HG03039 (cell line): ENCODE measurements at regions not wholly inside any gene's neighbourhood (a gene's known extent, or its start where the extent isn't known, plus 50 kb on each side); places are given as distances from the start of the nearest gene placed in this dataset.

Experiments used
- ATAC-seq: cut with Tn5 transposase; IDR thresholded peaks from one replicate; pipeline ENCODE4 v1.9.1; 2021; ENCODE audit warnings: mild to moderate bottlenecking, moderate library complexity; ENCODE audit not compliant: unreplicated experiment

DNA sequence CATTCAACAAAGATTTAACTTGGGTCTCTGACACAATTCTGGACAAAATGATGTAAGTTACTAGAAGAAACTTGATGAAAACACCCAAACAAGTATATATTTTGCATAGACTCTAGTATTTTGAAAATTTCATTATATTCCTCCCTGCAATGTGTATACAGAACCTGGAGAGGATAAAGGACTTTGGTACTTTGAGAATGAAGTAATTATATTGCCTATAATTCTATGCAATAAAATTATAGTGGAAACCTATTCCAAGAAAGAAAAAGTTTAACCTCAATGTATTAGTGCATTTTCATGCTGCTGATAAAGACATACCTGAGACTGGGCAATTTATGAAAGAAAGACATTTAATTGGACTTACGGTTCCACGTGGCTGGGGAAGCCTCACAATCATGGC is 1146.1 kb downstream of the KCNT2 start:
- ATAC-seq: no peak

DNA sequence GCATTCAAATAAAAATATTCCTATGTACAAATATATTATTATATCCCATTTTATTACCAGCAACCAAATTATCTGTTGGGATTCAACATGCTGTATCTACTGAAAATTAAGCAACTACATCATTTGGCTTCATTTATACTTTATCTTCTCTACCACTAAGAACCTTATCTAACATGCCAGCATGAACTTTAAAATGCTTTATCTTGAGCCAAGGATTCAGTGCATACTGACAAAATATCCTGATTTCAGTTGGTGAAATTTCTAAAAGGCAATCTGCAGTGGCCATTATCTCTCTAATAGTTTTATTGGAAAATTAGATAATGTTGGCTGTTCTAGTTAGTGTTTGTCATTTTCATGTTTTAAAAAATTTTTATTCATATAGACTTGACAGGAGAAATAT is 1149.9 kb downstream of the KCNT2 start:
- no peak for ATAC-seq

DNA sequence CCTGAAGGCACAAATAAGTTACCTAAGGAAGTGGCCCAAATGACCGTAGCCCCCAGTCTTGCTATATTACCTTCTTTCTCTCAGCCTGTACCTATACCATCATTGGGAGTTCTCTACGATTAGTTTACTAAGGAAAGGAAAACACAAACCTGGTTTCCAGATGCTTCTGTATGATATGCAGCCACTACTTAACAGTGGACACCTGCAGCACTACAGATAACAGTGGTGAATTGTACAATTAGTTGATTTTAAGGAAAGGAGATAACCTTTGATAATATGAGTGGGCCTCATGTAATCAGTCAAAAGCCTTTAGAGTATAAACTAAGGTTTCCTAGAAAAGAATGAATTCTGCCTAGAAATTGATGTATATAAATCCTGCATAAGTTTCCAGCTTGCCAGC is 1157.4 kb downstream of the KCNT2 start:
- ATAC-seq: no peak

DNA sequence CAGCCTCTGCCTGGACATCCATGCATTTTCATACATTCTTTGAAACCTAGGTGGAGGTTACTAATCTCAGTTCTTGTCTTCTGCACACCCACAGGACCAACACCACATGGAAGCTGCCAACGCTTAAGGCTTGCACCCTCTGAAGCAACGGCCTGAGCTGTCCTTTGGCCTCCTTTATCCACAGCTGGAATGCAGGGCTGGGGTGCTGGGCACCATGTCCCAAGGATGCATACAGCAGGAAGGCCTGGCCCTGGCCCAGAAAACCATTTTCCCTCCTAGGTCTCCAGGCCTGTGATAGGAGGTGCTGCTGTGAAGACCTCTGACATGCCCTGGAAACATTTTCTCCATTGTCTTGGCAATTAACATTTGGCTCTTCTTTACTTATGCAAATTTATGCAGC is 1168.6 kb downstream of the KCNT2 start:
- ATAC-seq: no peak

DNA sequence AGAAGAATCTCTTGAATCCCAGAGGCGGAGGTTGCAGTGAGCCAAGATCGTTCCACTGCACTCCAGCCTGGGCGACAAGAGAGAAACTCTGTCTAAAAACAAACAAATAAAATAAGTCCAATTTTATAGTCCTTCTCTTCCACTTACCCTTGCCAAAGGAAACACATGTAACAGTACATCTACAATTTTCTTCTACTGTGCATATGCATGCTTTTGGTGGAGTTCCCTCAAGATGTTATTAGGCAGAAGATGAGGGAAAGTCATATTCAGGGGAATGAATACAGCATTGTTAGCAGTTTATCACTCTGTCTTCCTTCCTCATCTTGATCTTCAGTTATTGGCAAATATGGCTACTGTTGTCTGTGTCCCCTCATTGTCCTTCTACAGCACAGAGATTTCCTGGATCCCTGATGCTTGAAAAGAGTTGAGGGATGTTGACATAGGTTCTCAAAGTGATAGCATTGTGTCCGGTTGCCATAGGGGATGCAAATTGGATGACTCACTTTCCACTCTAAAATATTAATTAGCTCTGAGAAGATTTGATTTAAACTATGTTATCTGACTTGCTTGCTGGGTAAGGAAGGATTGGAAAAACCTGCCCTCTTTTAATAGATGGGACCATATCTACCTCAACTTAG is 1173.6 kb downstream of the KCNT2 start:
- ATAC-seq: no peak

DNA sequence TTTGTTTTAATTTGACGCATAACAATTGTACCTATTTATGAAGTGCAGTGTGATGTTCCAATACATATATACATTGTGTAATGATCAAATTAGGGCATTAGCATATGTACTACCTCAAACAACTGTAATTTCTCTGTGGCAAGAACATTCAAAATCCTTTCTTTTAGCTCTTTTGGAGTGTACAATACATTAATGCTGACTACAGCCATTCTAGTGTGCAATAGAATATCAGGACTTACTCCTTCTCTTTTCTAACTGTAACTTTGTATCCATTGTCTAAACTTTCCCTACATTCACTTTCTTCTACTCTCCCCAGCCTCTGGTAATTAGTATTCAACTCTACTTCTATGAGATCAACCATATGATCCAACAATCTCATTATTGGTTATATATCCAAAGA is 1177.4 kb downstream of the KCNT2 start:
- ATAC-seq: no peak

DNA sequence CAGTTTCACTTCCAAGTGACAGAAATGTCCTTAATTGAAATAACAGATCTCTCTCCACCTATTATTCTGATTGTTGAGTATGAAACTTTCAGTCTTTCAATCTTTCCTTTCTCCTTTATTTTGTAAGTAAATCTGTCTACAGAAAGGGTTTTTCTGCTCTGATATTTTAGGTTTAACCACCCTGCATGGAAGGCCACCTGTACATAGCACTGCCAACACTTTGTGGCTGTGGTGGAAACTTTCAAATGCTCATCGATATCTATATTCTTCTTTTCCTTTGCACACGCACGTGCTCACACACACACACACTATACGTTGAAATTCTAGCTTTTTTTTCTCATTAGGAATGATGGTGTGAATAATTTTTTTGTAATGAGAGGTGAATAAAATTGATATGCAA is 1179.3 kb downstream of the KCNT2 start:
- ATAC-seq: no peak

DNA sequence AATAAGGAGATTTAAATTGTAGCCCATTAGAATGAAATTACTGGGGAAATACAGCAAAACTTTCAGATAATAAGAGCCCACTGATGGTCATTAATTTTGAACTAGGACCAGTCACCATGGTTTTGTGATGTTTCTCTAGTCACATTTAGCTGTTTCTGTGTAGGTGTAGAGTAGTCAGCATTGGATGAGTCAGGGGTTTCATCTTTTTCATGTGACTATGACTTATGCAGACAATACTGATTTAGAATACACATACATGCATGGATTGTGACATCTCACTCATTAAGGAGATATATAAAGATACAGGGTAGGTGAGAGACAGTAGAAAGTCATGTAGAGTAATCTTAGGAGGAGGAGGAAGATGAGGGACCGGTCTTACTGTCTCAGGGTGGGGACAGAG is 1192.7 kb downstream of the KCNT2 start:
- no peak for ATAC-seq

DNA sequence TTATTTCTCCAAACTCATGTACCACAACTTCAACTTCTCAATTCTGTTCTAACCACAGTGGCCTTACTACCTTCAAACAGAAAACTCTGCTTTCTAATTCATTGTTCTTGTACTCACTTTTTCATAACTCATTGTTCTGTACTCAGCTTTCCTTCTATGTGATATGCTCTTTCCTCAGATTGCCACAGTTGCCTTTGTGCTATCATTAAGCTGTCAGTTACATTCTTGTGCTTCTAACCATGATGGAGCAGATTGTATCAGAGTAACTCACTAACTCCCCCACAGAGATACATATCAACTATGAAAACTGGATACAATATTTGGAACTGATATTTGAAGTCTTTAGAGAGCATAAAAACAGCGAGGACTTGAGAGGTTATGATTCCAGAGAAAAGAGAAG is 1213.7 kb downstream of the KCNT2 start:
- no peak for ATAC-seq

DNA sequence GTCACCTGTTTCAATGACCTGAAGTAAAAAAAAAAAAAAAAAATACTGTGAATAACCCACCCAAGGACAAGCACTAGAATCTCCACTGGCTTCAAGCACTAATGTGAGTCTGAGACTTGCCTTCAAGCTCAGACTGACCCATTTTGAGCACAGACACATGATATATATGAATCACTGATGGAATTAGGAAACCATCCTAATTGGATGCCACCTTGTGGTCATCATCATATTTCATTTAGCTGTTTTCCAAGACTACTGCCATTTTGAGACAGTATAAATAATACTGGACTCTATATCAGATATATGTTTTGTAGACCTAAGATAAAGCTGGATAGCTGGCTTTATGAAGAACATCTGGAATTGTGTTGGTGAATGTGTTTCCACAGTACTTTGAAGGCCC is 1232.0 kb downstream of the KCNT2 start:
- ATAC-seq: no peak

DNA sequence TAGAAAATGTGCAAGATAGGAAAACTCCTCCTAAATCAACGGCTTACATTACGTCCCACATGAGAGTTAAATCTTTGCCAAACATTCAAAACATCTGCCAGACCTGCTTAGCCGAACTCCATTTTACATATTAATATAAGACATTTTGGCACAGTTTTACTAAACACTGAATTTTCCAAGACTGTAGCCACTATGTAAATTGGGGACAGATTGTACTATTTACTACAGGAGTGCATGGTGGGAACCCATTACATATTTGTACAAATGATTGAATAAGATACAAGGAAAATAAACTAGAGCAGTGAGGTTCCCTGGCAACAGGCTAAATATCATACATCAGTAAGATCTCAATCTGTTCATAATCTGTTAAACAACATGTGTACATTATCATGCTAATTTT is 1234.4 kb downstream of the KCNT2 start:
- no peak for ATAC-seq

DNA sequence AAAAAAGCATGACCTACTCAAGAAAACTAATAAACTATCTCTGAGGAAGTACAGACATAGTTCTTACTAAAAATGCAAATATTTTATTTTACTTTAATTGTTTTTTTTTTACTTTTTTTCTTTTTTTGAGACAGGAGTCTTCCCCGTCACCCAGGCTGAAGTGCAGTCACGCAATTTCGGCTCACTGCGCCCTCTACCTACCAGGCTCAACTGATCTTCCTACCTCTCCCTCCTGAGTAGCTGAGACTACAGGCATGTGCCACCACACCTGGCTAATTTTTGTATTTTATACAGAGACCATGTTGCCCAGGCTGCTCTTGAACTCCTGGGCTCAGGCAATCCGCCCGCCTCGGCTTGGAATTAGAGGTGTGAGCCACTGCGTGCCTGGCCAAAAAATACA is 1263.1 kb downstream of the KCNT2 start:
- no peak for ATAC-seq

DNA sequence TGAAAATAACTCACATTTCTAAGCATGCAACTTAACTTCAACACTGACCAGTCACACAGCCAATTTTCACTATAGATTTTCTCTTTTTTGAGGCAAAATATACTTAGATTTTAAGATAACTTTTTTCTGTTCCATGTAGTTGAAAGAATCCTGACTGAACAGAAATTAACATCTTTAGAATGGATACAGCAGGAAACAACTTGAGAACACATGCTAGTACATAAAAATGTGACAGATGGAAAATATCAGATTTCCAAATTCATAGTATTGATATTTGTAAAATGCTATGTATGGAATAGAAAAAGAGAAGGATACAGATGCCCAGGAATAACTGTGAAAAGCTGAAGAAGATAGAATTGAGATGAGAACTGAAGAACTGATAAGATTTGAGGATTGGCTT is 1270.6 kb downstream of the KCNT2 start:
- ATAC-seq: no peak

DNA sequence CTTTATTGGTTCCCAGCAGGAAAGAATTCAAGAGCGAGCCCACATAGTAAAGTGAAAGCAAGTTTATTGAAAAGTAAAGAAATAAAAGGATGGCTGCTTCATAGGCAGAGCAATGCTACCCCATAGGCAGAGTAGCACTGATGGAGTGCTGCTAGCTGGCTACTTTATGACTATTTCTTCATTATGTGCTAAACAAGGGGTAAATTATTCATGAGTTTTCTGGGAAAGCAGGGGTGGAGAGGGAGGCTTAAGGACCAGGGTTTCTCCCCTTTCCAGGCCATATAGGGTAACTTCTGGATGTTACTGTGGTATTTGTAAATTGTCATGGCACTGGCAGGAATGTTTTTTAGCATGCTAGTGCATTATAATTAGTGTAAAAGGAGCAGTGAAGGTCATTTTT is 1271.4 kb downstream of the KCNT2 start:
- no peak for ATAC-seq

DNA sequence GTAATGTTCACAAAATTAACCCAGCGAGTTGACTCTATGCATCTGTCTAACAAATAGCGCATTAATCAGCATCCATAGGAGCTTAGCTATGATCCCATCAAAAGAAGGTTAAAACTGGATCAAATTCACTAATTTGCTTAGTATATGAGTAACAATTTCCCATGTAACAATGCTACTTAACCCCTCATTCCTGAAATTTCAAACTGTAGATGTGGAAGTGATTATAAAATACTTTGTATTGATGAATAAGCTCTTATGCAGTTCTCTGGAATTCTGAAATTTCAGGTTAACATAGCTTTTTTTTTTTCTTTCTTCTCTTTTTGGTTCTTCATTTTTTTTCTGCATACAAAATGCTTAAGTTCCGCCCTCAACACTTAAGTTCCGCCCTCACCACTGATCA is 1272.7 kb downstream of the KCNT2 start:
- ATAC-seq: no peak

DNA sequence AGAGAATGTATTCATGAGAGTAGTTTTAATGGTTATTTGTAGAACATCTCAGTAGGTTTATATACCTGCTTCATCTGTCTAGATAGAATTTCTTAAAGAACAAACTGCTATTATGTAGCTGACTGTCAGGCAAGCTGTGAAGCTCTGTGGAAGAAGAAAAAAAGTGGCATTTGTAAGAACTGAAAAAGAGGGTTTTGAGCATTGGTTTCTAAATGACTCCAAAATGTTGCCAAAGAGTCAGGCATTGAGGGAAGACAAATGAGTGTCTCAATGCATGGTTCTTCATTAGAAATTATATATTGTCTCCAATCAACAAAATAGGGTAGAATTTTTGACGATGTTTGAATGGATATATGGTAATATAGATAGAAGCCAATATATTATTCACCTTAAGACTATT is 1276.1 kb downstream of the KCNT2 start:
- no peak for ATAC-seq

DNA sequence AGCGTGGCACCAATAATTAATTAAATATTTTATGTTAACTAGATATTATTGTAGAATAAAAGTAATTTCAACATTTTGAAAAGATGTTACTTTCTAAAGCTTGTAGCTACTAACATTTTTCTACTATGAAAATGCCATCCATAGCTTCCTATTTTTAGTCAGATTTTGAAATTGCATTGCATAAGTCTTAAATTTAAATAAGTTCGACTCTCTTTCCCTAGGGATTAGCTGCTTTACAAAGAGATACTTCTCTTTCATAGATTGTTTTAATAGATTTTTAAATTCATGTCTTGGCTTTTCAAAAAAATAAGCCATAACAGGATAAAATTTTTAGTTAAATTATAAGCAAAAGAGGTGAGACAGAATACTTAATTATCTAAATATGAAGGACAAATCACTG is 1279.6 kb downstream of the KCNT2 start:
- no peak for ATAC-seq

DNA sequence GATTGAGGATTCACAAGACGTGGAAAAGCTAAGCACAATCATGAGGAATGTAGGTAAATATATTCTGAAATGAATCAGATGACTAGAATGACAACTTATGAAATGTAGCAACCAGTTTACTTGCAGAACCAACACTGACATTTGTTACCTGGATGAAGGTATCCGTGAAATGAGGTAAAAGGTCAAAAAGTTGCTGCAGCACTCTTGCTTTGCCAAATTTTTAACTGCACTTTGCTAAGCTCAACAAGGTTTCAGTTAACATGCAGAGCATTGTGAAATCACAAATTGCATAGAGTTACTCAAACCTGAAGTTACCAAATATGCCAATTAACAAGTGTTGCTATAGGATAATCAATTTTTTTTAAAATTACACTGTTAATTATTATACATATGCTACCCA is 1280.1 kb downstream of the KCNT2 start:
- no peak for ATAC-seq

DNA sequence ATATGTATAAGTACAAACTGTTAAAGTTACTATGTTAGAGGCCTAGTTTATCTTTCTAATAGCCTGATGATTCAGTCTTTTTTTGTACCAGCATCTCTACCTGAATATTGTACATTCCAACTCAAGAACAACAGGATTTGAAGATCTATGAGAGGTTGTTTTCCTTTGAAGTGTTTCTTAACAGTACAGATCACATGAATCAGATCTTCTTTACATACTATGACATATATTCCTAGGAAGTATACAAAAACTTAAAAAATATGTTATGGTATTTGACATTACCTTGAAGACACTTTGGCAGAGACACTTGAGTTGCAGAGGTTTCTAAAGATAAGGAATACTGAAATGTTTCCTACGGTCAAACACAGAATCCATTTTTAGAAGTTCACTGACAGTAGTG is 1280.9 kb downstream of the KCNT2 start:
- ATAC-seq: no peak

DNA sequence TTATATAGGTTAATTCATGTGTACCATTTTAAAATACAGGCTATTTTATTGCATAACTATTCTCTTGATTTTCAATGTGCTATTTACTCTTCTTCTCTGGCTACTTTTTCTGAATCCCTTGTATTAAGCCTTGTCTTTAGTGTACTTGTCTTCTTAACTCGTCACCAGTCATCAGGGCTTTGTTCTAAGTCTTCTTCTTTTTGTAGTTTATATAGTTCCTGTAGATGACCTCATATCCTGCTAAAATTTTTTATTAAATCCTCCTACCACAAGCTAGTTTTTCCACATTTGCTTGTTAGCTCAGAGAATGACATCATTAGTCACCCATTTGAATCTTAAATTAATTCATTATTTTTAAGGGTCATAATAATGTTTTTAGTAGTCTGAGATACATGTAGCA is 1281.9 kb downstream of the KCNT2 start:
- no peak for ATAC-seq

DNA sequence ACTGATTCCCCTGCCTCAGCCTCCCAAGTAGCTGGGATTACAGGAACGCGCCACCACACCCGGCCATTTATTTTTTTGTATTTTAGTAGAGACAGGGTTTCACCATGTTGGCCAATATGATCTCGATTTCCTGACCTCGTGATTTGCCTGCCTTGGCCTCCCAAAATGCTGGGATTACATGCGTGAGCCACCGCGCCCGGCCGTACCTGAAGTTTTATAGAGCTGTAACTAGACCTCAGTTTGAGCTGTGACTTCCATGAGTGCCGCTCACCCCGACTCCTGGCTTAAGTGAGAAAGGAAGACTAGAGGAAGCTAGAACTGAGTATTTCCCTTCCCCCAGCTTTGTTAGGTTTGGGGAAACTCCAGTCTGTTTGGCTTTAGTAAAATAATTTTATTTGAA is 1283.1 kb downstream of the KCNT2 start:
- no peak for ATAC-seq

DNA sequence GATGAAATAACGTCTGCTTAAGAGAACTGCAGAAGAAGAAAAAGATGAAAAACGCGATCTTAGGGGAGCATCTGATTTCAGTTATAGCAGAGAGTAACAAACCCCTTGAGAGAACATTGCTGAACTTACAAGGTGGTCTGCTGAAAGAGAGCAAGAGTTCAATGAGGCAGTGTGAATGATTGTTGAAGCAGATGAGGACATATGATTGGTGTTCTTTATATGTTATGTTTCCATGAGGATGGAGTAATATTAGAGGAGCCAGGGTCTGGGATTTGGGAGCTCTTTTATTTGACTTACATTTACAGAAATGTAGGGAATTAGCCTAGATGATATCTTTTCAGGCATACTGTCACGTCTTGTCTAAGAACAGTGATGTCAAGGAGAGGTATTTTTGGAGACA is 1302.0 kb downstream of the KCNT2 start:
- ATAC-seq: no peak

DNA sequence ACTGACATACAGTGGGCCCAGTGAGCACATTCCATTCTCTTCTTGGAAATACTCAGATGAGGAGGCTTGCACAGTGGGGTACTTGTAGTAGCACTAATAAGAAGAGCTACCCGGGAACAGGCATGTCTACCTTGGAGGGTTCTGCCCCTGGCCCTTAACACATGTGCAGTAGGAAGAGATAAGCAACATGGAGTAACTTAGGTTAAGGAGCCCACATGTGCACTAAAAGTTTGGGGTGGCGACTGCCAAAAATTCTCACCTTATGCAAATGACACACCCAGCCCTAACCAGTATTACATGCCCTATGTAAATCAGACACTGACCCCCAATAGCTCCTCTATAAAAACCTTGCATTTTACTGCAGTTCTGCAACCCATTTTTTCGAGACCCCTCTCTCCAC is 1313.3 kb downstream of the KCNT2 start:
- no peak for ATAC-seq

DNA sequence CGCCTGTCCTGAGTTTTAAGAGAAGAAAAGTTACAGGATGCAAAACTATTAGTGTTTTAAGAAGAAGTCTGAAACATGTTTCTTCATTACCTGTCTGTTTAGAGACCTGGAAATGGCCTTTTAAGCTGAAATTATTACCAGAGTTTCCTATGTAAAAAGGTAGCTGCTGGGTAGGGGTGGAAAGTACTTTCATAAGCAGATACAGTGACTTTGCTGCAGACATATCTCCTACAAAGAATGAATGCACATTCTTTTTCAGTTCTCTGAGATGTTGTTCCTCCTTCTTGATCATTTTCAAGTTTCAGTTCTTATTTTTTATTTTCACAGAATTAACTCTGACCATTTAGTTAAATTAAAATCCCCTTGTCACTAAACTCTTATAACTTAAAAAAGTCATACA is 1329.6 kb downstream of the KCNT2 start:
- ATAC-seq: no peak
